DMS153 treated with DMSO at 0.1 percent for 48 hours (cell line): ENCODE measurements at regions not wholly inside any gene's neighbourhood (a gene's known extent, or its start where the extent isn't known, plus 50 kb on each side); places are given as distances from the start of the nearest gene placed in this dataset.
"Not testable (repeated sequence)": the region's sequence is repeated elsewhere in the genome, so short reads cannot be mapped to it uniquely, and the experiment has no call there.

Experiments
- DNase-seq: peaks from one replicate; lab custom pipeline; 2025; ENCODE audit not compliant: unreplicated experiment; lab: John Stamatoyannopoulos, UW

DNA sequence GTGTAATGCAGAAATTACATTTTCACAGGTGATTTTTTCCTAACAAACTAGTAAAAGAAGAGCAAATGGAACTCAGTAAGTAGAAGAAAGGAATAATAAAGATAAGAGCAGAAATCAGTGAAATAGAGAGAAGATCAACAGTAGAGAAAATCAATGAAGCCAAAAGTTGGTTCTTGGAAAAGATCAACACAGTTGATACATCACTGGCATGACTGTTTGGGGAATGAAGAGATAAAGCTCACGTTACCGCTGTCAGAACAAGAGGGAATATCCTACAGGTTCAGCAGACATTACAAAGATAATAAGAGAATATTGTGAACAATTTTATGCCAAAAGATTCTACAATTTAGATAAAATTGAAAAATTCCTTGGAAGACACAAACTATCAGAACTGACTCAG lies 146.4 kb downstream of the ACTR3B start:
- DNase-seq: no peak

DNA sequence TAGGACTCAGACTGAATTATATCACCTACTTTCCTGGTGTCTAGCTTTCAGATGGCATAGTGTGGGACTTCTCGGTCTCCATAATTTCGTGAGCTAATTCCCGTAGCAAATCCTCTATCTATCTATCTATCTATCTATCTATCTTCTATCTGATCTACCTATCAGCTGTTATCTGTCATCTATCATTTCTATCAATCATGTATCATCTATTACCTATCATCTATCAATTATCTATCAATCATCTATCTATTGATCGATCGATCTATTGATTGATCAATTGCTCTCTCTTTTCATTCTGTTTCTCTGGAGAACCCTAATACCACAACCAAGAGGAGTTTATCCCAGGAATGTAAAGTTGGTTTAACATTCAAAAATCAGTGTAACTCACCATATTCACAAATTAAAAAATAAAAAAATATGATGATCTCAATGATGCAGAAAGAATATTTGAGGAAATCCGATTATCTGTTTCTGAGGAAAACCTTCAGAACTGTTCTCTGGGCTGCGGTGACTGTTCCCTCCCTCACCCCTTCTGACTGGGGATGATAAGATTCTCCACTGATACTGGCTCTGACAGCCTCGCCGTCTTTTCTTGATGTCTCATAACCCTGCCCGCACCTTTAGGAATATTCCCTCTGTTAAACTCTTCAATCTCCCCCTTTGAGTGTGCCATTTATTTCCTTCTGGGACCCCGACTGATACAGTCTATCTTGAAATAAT lies 147.7 kb downstream of the ACTR3B start:
- DNase-seq: no peak

DNA sequence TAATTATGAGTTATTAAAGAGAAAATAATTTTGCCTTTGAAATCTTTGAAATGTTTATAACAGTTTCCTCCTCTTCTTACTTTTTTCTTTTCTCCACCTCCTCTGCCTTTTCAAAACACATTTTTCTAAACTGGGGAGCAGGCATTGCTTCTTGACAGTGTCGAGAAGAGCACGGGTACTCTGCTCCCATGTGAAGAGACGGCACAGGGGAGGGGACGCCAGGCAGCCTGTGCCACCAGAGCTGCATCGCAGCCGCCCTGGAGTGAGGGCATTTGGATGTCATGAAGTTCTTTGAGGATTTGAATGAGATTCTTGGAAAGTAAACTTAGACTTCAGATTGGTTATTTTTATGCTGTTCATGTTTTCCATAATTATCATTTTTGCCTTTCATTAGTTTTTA lies 149.7 kb downstream of the ACTR3B start:
- DNase-seq: no peak

DNA sequence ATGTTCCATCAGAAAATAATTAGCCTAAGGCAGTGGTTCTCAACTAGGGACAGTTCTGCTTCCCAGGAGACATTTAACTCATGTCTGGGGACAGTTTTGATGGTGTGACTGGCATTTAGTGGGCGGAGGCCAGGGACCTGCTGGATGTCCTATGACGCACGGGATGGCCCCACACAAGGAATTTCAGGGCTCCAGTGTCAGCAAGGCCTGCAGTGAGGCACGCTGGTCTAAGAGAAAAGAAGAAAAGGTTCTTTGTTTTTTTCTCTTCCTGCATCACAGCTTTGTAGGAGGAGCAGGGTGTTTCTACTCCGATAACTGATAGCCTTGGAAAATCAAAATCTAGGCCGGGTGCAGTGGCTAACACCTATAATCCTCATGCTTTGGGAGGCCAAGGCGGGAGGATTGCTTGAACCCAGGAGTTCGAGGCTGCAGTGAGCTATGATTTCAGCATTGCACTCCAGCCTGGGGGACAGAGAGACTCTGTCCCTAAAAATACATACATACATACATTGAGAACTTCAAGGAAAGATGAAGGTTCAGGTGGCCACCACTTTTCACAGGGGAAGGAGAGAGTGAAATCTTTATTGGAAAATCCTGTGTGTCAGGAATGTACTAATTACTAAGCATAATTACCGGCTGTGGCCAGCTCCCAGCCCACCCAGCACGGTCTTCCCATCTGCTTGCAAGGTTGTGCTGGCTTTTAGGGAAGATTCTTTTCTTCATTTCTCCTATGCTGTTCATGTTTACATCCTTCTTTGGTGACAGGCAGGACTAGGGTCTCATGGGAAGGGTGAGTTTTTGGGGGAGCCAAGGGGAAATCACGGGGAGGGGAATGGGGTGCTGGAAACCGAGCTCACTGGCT lies 150.4 kb downstream of the ACTR3B start:
- DNase-seq: no peak

DNA sequence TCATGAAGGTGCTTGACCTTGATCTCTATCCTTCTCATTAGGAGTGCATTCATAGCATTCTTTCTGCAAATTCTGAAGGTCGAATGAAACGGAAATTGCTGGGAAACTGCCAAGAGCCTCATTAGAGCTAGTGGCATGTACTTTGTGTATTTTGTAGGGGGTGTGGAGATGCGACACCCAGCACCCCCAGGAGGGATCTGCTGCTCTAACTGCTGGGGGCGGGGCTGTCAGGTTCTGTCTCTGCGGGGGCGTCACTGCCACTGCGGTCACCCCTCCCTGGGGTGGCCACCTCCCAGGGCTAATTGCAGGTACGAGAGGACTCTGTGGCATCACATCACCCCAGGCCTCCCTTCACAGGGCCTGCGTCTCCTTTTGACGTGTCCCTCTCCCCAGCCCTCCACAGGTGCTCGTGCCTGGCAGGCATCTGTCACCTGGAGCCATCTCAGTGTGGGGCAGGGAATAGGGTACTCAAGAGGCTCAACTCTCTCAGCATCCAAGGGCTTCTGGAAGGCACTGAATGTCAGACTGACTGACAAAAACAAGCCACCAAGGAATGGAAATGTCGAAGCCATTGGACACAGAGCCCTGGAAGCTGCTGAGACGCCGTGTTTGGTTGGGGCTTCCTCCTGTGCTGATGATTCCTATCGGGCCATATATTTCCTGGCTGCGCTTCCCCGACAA lies 151.1 kb downstream of the ACTR3B start:
- DNase-seq: peak; percentile 23

DNA sequence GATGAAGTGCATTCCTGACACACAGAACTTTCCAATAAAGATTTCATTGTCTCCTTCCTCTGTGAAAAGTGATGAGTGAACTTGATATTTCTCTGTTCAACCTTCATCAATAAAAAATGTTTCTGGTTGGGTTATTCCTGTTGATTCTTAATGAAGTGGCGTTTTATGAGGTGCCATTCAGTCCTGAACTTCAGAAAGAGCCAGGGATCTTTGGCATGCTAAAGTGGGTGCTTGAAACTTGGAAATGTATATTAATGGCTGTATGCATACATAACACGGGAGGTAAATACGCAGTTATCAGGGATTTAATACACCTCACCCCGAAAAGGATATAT lies 151.6 kb downstream of the ACTR3B start:
- no peak for DNase-seq

DNA sequence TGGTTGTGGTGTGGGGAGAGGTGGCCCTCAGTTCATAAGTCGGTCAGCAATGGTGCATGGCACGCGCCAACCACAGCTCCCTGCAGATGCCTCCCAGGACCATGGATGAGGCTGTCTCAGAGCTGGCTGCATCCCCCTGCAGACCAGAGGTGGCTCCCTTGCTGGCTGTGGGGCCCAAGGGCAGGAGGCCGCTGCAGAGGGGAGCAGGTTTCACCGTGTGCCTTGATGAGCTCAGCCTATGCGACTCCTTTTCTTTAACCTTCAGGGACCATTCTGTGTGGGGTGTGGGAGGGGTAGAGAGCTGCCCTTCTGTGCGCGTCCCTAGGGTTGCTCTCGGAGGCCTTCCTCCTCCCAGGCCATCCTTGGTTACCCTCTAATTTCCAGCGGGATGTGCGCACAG lies 152.4 kb downstream of the ACTR3B start:
- DNase-seq: no peak

- DNase-seq: no peak
Measured at GRCh38 chr7:152912511-152912910, 153.0 kb downstream of the ACTR3B start.

- no peak for DNase-seq
Measured at GRCh38 chr7:152913492-152913891, 153.9 kb downstream of the ACTR3B start.

- no peak for DNase-seq
Measured at GRCh38 chr7:152914014-152914844, 154.7 kb downstream of the ACTR3B start.

GRCh38 chr7:152914845-152915102 lies 155.2 kb downstream of the ACTR3B start:
- not testable (repeated sequence) for DNase-seq

DNA sequence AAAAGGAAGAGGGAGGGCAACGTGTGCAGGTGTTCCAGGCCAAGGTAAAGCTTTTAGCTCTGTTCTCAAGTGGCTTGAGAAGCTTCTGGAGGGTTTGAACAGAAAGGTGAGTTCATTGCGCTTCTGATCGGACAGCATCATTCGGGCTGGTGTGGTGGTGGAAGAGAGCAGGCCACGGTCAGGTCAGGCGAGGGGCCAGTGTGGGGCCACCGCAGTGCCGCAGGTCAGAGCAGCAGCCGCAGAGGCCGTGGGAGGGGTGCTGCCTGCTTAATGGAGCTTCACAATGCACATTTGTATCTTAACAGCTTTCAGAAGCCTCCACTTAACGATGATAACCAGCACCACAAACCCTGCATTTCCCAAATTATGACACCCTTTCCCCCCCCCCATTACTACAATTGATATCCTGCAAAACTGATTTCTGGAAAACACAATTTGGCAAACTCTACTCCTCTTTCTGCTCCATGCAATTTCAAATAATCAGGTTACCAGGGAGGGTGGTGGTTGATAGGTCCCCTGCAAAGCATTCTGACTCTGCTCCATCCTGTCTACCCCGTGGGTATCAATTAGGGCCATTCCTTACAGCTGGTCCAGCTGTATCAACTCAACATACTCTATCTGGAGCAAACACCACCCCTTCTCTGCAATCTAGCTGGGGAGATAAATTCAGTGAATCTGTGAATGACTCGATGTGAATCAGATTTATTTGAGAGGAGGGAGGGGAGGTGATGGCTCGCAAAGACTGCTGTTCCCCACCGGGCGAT lies 162.9 kb downstream of the ACTR3B start:
- DNase-seq: no peak

DNA sequence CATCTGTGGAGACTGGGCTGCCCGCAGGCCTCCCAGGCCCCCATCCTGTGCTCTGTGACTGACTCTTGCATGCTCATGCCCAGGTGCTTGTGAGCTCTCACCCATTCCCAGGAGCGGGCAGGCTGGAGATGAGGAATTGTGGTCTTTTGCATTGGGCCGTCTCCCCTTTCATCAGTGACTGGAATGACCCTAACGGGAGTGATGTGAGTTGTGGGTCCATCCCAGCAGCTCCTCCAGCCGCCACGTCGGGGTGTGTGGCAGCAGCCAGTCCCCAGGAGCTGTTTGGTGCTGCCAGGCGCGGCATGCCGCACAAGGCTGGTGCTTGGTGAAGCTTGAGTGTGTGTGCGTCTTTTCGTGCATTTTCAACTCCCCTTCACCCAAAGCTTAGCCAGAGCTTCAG lies 164.2 kb downstream of the ACTR3B start:
- DNase-seq: no peak

DNA sequence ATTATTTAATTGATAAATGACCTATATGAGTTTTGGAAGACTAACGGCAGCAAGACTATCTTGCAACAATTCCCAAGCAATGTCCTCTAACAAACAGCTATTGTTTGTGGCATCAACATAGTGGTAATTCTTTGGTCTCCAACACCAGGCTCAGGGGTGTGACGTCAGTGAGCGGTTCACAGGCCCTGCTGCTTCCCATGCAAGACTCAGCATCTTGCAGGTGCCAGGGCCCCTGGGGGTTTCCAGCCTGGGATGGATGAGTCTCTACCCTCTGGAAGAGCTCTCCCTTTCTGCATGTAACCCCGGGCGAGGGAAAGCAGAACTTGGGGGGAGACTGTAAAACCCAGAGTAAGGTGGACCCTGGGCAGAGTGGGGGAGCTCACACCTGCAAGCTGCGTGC lies 164.7 kb downstream of the ACTR3B start:
- DNase-seq: no peak

- no peak for DNase-seq
Measured at GRCh38 chr7:152924826-152925411, 165.4 kb downstream of the ACTR3B start.

DNA sequence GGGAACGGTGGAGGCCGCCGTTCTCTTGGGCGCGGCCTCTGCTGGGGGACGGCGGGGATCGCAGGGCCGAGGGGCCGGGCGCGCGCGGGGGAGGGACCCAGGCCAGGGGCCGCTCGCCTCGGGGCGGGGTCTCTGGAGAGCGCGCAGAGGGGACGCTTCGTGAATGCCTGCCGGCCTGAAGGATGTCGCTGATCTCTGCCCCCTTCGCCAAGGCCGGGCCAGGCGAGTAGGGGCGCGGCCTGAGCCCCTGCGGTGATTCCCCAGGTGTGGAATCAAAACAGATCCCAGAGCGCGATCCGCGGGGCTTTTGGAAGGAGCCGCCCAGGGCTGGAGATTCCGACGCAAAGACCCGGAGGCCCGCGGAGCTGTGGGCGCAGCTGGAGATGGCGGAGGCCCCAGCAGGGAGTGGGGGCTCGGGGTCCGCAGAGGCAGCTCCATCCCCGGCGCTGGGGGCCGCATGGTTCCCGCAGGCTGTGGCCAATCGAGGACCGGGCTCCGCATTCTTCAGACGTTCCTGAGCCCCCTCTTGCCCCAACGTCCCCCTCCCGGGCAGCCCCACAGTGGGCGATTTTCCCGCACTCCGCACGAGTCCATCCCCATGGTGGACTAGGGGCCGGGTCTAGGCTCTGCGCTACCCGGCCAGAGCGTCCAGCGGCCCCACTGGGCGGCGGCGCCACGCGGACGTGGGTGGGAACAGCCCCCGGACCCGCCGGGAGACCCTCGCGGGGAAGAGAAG lies 166.0 kb downstream of the ACTR3B start:
- DNase-seq: no peak

- peak; percentile 83 for DNase-seq
Measured at GRCh38 chr7:152931633-152932032, 172.1 kb downstream of the ACTR3B start.

GRCh38 chr7:152937282-152937681 lies 177.7 kb downstream of the ACTR3B start:
- DNase-seq: peak; percentile 7

DNA sequence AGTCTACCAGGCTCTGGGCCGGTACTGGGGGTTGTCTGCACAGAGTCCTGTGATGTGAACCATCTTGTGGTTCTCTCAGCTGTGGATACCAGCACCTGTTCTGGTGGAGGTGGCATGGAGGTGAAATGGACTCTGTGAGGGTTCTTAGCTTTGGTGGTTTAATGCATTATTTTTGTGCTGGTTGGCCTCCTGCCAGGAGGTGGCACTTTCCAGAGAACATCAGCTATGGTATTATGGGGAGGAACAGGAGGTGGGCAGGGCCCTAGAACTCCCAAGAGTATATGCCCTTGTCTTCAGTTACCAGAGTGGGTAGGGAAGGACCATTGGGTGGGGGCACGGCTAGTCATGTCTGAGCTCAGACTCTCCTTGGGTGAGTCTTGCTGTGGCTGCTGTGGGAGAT lies 187.1 kb downstream of the ACTR3B start:
- DNase-seq: not testable (repeated sequence)

DNA sequence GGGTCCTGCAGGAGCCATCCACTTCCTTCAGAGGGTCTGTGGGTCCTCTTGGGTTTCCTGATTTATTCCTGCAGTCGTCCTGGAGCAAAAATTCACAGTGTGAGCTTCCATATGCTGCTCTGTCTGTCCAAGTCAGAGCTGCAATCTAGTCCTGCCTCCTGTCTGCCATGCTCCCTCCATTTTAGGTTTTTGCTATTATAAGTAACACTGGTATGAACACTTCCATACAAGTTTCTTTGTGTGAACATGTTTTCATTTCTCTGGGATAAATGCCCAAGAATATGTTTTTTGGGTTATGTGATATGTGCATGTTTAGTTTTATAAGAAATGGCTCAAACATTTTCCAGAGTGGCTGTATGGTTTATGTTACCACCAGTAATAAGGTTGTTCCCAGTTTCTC lies 188.1 kb downstream of the ACTR3B start:
- no peak for DNase-seq
